WI38 (cell line): ENCODE measurements at regions not wholly inside any gene's neighbourhood (a gene's known extent, or its start where the extent isn't known, plus 50 kb on each side); places are given as distances from the start of the nearest gene placed in this dataset.

ENCODE experiments used
- H3K4me3 ChIP-seq: 2 replicates; pipeline ENCODE4 v1.5.1; 2011; ENCODE audit warnings: low read depth, mild to moderate bottlenecking, control low read depth, low read length
- CTCF ChIP-seq: IDR thresholded peaks from 2 replicates; pipeline ENCODE4 v1.5.1; 2012; ENCODE audit warnings: low read depth, mild to moderate bottlenecking, control low read depth, low read length

DNA sequence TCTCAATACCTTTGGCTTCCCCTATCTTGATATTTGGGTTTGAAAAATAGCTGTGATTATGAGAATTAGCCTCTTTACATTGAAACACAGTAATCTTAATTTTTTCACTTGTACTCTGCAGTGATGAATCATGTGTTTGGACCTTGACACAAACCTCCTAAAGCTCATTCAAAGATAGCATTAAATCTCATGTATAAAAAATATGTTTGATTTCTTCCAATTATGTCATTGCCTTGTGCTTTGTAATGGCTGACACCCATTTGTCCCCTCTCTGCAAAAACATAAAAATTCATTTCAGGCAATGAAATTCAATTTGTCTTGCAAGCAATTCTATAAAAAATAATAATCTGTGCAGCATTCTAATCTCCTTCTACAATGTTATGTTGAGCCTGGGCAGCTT lies 422.4 kb upstream of the BOD1L1 start:
- H3K4me3 ChIP-seq = no peak overlapping the region
- TF ChIP-seq CTCF = no peak

DNA sequence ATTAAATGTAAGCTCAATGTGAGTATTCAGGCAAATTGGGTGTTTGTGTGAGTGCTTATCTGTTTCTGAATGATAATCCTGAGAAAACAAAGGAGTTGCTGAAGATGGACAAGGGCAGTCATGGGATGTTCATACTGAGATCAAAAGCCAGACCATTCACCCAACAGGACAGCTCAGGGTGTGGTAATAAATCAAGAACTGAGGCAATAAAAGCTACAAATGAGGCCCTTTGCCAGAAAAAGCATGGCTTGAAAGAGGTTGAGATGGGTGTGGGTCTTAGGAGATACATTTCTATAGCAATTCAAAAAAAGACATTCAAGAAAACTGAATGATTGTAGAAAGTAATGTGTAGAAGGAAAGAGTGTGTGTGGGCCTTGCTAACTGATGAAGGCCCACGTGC lies 425.8 kb upstream of the BOD1L1 start:
- H3K4me3 ChIP-seq = no peak overlapping the region
- TF ChIP-seq CTCF = no peak

DNA sequence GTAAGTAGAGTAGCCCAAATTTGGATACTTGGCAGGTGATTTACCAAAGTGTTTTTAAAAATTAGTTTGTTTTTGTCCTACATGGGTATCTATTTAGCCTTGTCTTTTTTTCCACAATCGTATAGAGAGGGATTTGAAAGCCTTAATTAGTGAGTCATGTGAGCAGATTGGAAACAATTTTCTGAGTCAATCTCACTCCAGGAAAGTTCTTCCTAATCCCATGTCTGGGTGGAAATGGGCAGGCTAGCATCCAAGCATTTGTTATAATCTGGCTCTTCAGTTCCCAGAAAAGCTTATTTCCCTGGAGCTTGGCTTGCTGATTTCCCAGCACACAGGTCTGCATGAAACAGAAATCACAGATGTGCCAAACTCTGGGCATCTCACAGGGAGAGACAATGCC lies 426.9 kb upstream of the BOD1L1 start:
- no peak for TF ChIP-seq CTCF

GRCh38 chr4:14059006-14059405 lies 431.5 kb upstream of the BOD1L1 start:
- no peak overlapping the region for H3K4me3 ChIP-seq
- no peak for TF ChIP-seq CTCF

More for the DNA sequence above, 426.9 kb upstream of the BOD1L1 start:
- no peak overlapping the region for H3K4me3 ChIP-seq

DNA sequence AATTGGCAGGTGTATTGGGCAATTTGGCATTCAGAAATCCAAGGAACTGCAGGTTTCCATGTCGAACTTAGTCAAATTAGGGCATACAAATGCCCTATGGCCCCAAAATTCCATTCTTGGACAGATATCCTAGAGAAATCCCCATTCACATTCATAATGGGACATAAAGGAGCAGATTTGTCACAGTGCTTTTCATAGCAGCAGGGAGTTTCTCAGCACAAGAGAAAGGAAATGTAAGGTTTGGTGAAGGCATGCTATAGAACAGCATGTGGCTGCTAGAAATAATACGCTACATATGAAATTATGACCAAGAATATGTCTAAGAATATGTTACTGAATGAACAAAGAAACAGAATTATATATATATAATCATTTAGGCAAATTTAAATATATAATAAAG lies 437.5 kb upstream of the BOD1L1 start:
- TF ChIP-seq CTCF = no peak
- H3K4me3 ChIP-seq = no peak overlapping the region

GRCh38 chr4:14065406-14065805 lies 437.9 kb upstream of the BOD1L1 start:
- no peak overlapping the region for H3K4me3 ChIP-seq
- no peak for TF ChIP-seq CTCF

DNA sequence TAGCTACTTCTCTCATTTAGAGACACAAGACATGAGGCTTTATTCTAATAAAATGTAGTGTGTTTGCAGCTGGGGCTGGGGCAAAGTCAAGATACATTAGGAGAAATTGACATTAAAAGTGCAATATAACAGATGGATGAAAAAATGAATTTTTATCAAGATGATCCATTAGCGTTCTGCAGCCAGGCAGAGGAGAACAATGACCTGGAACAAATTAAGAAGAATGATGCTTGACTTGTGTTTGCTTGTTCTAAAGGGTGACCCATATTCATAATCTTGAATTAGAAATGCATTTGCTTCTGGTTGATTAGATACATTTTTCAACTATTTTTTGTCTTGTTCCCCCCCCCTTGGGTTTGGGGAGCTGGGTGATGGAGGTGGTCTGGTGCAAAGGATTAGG lies 439.5 kb upstream of the BOD1L1 start:
- no peak for TF ChIP-seq CTCF
- H3K4me3 ChIP-seq = no peak overlapping the region
